Loucy (cell line): ENCODE measurements at regions not wholly inside any gene's neighbourhood (a gene's known extent, or its start where the extent isn't known, plus 50 kb on each side); places are given as distances from the start of the nearest gene placed in this dataset.

ENCODE experiments used
- H2AFZ ChIP-seq: fragments of 200-600 bp; sonication (generic); 2 replicates; pipeline ENCODE4 v1.6.0; 2016; ENCODE audit warnings: antibody characterized with exemption, mild to moderate bottlenecking, low read length, moderate library complexity
- H3F3A ChIP-seq: fragments of 200-600 bp; 2 replicates; pipeline ENCODE4 v1.6.0; 2016; ENCODE audit warnings: antibody characterized with exemption, low read depth, mild to moderate bottlenecking
- H3K27me3 ChIP-seq: fragments of 200-600 bp; sonication (generic); 2 replicates; pipeline ENCODE4 v1.6.1; 2014; ENCODE audit warnings: low read length, mild to moderate bottlenecking; ENCODE audit not compliant: insufficient read depth, poor library complexity, severe bottlenecking
- H3K36me3 ChIP-seq: fragments of 200-600 bp; sonication (generic); 2 replicates; pipeline ENCODE4 v1.6.1; 2016; ENCODE audit warnings: low read length; ENCODE audit not compliant: insufficient read depth
- H3K4me1 ChIP-seq: fragments of 200-600 bp; sonication (generic); 2 replicates; pipeline ENCODE4 v1.5.1; 2014; ENCODE audit warnings: low read length, mild to moderate bottlenecking; ENCODE audit not compliant: insufficient read depth, poor library complexity, severe bottlenecking
- H3K4me2 ChIP-seq: fragments of 200-600 bp; sonication (generic); 2 replicates; pipeline ENCODE4 v1.6.0; 2014; ENCODE audit warnings: antibody characterized with exemption, low read length, low read depth, mild to moderate bottlenecking; ENCODE audit not compliant: poor library complexity, severe bottlenecking
- H3K4me3 ChIP-seq: fragments of 200-600 bp; sonication (generic); 2 replicates; pipeline ENCODE4 v1.5.1; 2014; ENCODE audit warnings: low read length, mild to moderate bottlenecking, mixed read lengths; ENCODE audit not compliant: poor library complexity, severe bottlenecking
- H3K79me2 ChIP-seq: fragments of 200-600 bp; sonication (generic); 2 replicates; pipeline ENCODE4 v1.6.1; 2014; ENCODE audit warnings: low read length; ENCODE audit not compliant: insufficient read depth
- H3K9ac ChIP-seq: fragments of 200-600 bp; sonication (generic); 2 replicates; pipeline ENCODE4 v1.6.0; 2014; ENCODE audit warnings: mild to moderate bottlenecking, low read depth, low read length, moderate library complexity; ENCODE audit not compliant: poor library complexity, severe bottlenecking
- H3K9me2 ChIP-seq: fragments of 200-600 bp; sonication (generic); replicated peaks from 2 replicates; pipeline ENCODE4 v1.6.1; 2016; ENCODE audit warnings: low read depth, low read length, mixed read lengths
- H3K9me3 ChIP-seq: fragments of 200-600 bp; sonication (generic); 2 replicates; pipeline ENCODE4 v1.6.1; 2014; ENCODE audit warnings: mild to moderate bottlenecking, antibody characterized with exemption, low read length, low read depth; ENCODE audit not compliant: insufficient read depth
- H4K20me1 ChIP-seq: fragments of 200-600 bp; sonication (generic); 2 replicates; pipeline ENCODE4 v1.6.0; 2014; ENCODE audit warnings: antibody characterized with exemption, low read length, mild to moderate bottlenecking; ENCODE audit not compliant: insufficient read depth, poor library complexity, severe bottlenecking
- CTCF ChIP-seq: fragments of 200-600 bp; sonication (generic); conservative IDR thresholded peaks from 2 replicates; pipeline ENCODE4 v1.5.1; 2014; ENCODE audit warnings: mild to moderate bottlenecking, antibody characterized with exemption, low read length
- EZH2phosphoT487 ChIP-seq: fragments of 200-600 bp; IDR thresholded peaks from 2 replicates; pipeline ENCODE4 v1.6.1; 2018; ENCODE audit warnings: antibody characterized with exemption, mild to moderate bottlenecking, moderate library complexity, borderline replicate concordance

- Histone ChIP-seq H3F3A (no peaks in the 10 kb centered on the region), H3K79me2 (no peaks in the 10 kb centered on the region), H3K36me3 (no peaks in the 10 kb centered on the region), H3K27me3 (no peaks in the 10 kb centered on the region), H3K9ac (no peak overlapping the region), H3K4me1 (no peaks in the 10 kb centered on the region), H4K20me1 (no peaks in the 10 kb centered on the region), H3K9me3 (no peaks in the 10 kb centered on the region), H3K4me3 (no peak overlapping the region), H3K9me2 (no peaks in the 10 kb centered on the region), H3K4me2 (no peak overlapping the region), H2AFZ (no peak overlapping the region)
- no peak for TF ChIP-seq EZH2phosphoT487
- TF ChIP-seq CTCF: no peak
These were observed 1151.7 kb downstream of the VRK1 start for GRCh38 chr14:97948841-97949240.

GRCh38 chr14:97956581-97957340 is 1159.6 kb downstream of the VRK1 start:
- H4K20me1 ChIP-seq: no peaks in the 10 kb centered on the region
- no peaks in the 10 kb centered on the region for H3K36me3 ChIP-seq
- no peak for TF ChIP-seq EZH2phosphoT487
- no peak for TF ChIP-seq CTCF
- no peaks in the 10 kb centered on the region for H3K9me2 ChIP-seq
- H3K4me3 ChIP-seq: no peak overlapping the region
- no peaks in the 10 kb centered on the region for H3K4me1 ChIP-seq
- no peaks in the 10 kb centered on the region for H3K27me3 ChIP-seq
- no peaks in the 10 kb centered on the region for H3K9me3 ChIP-seq
- no peaks in the 10 kb centered on the region for H3K79me2 ChIP-seq
- H3K9ac ChIP-seq: no peak overlapping the region
- H3K4me2 ChIP-seq: no peak overlapping the region
- no peak overlapping the region for H2AFZ ChIP-seq
- H3F3A ChIP-seq: no peaks in the 10 kb centered on the region

GRCh38 chr14:97959251-97959650 is 1162.1 kb downstream of the VRK1 start:
- no peaks in the 10 kb centered on the region for H3K9me2 ChIP-seq
- no peak overlapping the region for H3K4me2 ChIP-seq
- no peak overlapping the region for H2AFZ ChIP-seq
- H3K27me3 ChIP-seq: no peaks in the 10 kb centered on the region
- H3K4me1 ChIP-seq: no peaks in the 10 kb centered on the region
- TF ChIP-seq EZH2phosphoT487 (no peak), CTCF (no peak)
- H4K20me1 ChIP-seq: no peaks in the 10 kb centered on the region
- no peaks in the 10 kb centered on the region for H3F3A ChIP-seq
- H3K9ac ChIP-seq: no peak overlapping the region
- H3K4me3 ChIP-seq: no peak overlapping the region
- no peaks in the 10 kb centered on the region for H3K36me3 ChIP-seq
- H3K79me2 ChIP-seq: no peaks in the 10 kb centered on the region
- H3K9me3 ChIP-seq: no peaks in the 10 kb centered on the region
